Endothelial cell of umbilical vein (primary cell): ENCODE measurements at regions not wholly inside any gene's neighbourhood (a gene's known extent, or its start where the extent isn't known, plus 50 kb on each side); places are given as distances from the start of the nearest gene placed in this dataset.

Experiments
- BruUV-seq: library from RNA; stranded (reverse); fragments of 400-500 nt; replicated peaks from 2 replicates; lab custom pipeline; 2021; lab: Mats Ljungman, UMichigan
- CTCF ChIA-PET: fragments of 300-600, 350-600 bp; sonication (Branson Sonifier 250); formaldehyde crosslinking; loops from one replicate; lab custom pipeline; 2021; ENCODE audit warnings: antibody characterized with exemption, inconsistent platforms; lab: Charles Lee
- POLR2A ChIA-PET: fragments of 300-600, 350-600 bp; sonication (Branson Sonifier 250); formaldehyde crosslinking; loops from one replicate; lab custom pipeline; 2021; ENCODE audit warnings: antibody characterized with exemption, inconsistent platforms; lab: Charles Lee
- DNase-seq: peaks from one replicate; pipeline ENCODE4 v3.0.0-alpha.2; 2011; ENCODE audit warnings: low read depth, low spot score
- FAIRE-seq: peaks from 2 replicates; lab custom pipeline; 2011; peaks lifted over from hg19 to GRCh38; lab: Jason Lieb, UNC
- H2AFZ ChIP-seq: 2 replicates; pipeline ENCODE4 v1.6.0; 2012; ENCODE audit warnings: low read depth, low read length, control low read depth, inconsistent platforms
- H3K27ac ChIP-seq: 2 replicates; pipeline ENCODE4 v1.5.1; 2011; ENCODE audit warnings: low read depth, mild to moderate bottlenecking, control low read depth, low read length, moderate library complexity; ENCODE audit not compliant: insufficient read depth
- H3K27me3 ChIP-seq, 2 experiments: 2 replicates each; pipeline versions ENCODE4 v1.6.0 to v1.6.1; 2011; ENCODE audit warnings: low read length in 2 of 2, mixed read lengths in 1 of 2; ENCODE audit not compliant: control insufficient read depth in 2 of 2, insufficient read depth in 2 of 2
- H3K36me3 ChIP-seq, 2 experiments: 2 replicates in 1 of 2; 3 replicates in 1 of 2; pipeline ENCODE4 v1.5.1; 2011; ENCODE audit warnings: low read length in 2 of 2, mild to moderate bottlenecking in 1 of 2, moderate library complexity in 1 of 2; ENCODE audit not compliant: control insufficient read depth in 2 of 2, insufficient read depth in 2 of 2; ENCODE audit errors: extremely low read depth in 1 of 2
- H3K4me1 ChIP-seq: 3 replicates; pipeline ENCODE4 v1.5.1; 2011; ENCODE audit warnings: mild to moderate bottlenecking, low read length; ENCODE audit not compliant: control insufficient read depth, insufficient read depth; ENCODE audit errors: extremely low read depth
- H3K4me2 ChIP-seq: 2 replicates; pipeline ENCODE4 v1.6.1; 2011; ENCODE audit warnings: low read length, control low read depth, mixed read lengths; ENCODE audit not compliant: insufficient read depth
- H3K4me3 ChIP-seq, 3 experiments: fragments of 200-600 bp in 1 of 3; sonication (generic), shearing (Covaris generic) in 1 of 3; replicated peaks in 1 of 3; 2 replicates each; pipeline ENCODE4 v1.5.1; 2011 to 2016; ENCODE audit warnings: control low read depth in 3 of 3, low read length in 3 of 3, mild to moderate bottlenecking in 2 of 3, inconsistent platforms in 1 of 3, low read depth in 1 of 3, moderate library complexity in 1 of 3; ENCODE audit not compliant: insufficient read depth in 1 of 3
- H3K79me2 ChIP-seq: 2 replicates; pipeline ENCODE4 v1.6.0; 2012; ENCODE audit warnings: low read length, inconsistent platforms; ENCODE audit not compliant: control insufficient read depth, insufficient read depth
- H3K9ac ChIP-seq: replicated peaks from 2 replicates; pipeline ENCODE3; 2011; ENCODE audit warnings: low read length, control low read depth; ENCODE audit not compliant: insufficient read depth; ENCODE audit errors: extremely low read depth
- H3K9me1 ChIP-seq: replicated peaks from 3 replicates; pipeline ENCODE4 v1.6.0; 2011; ENCODE audit warnings: mild to moderate bottlenecking, low read length; ENCODE audit not compliant: control insufficient read depth, insufficient read depth; ENCODE audit errors: extremely low read depth
- H3K9me3 ChIP-seq: replicated peaks from 2 replicates; pipeline ENCODE4 v1.5.1; 2012; ENCODE audit warnings: low read length, inconsistent platforms; ENCODE audit not compliant: control insufficient read depth, insufficient read depth
- H4K20me1 ChIP-seq: replicated peaks from 2 replicates; pipeline ENCODE3; 2011; ENCODE audit warnings: mild to moderate bottlenecking, low read length; ENCODE audit not compliant: control insufficient read depth, insufficient read depth; ENCODE audit errors: extremely low read depth
- CTCF ChIP-seq, 2 donors: IDR thresholded peaks; 1 replicate in 1 of 2; 2 replicates in 1 of 2; pipeline ENCODE4 v1.5.1; 2011; ENCODE audit warnings: low read length in 2 of 2, mild to moderate bottlenecking in 2 of 2, moderate library complexity in 2 of 2, control low read depth in 1 of 2, inconsistent platforms in 1 of 2, low read depth in 1 of 2; ENCODE audit not compliant: insufficient read depth in 1 of 2; ENCODE audit errors: extremely low read depth in 1 of 2
- EZH2 ChIP-seq: IDR thresholded peaks from 2 replicates; pipeline ENCODE4 v1.6.1; 2012; ENCODE audit warnings: borderline replicate concordance, low read depth, mild to moderate bottlenecking, moderate library complexity, low read length, inconsistent platforms; ENCODE audit not compliant: severe bottlenecking
- GATA2 ChIP-seq: IDR thresholded peaks from 2 replicates; pipeline ENCODE4 v1.7.0; 2011; ENCODE audit warnings: low read depth, mild to moderate bottlenecking, moderate library complexity, mixed read lengths, low read length; ENCODE audit not compliant: insufficient read length, insufficient read depth
- MYC ChIP-seq: IDR thresholded peaks from one replicate; pipeline ENCODE4 v1.6.1; 2011; ENCODE audit warnings: mild to moderate bottlenecking, low read depth, low read length
- POLR2A ChIP-seq: IDR thresholded peaks from 2 replicates; pipeline ENCODE4 v1.6.1; 2012; ENCODE audit warnings: low read depth, mild to moderate bottlenecking, control low read depth, low read length
- POLR2AphosphoS5 ChIP-seq: IDR thresholded peaks from 2 replicates; pipeline ENCODE4 v1.6.1; 2012; ENCODE audit warnings: low read depth, mild to moderate bottlenecking, control low read depth, low read length, moderate library complexity; ENCODE audit not compliant: insufficient read depth
- dilution Hi-C: fragments of 300-500 bp; cut with MboI; formaldehyde crosslinking; loops from one replicate; pipeline ENCODE4 v1.15.0; 2019; ENCODE audit warnings: low sequenced_read_pairs; ENCODE audit not compliant: extremely low pct_ligation_motif_present
- intact Hi-C: fragments of 100-400 bp; cut with micrococcal nuclease; formaldehyde crosslinking; loops from one replicate; pipeline ENCODE4 v1.10.0; 2022
- TF ChIP-seq, protein P1 (sequence below): IDR thresholded peaks from 2 replicates; pipeline ENCODE4 v1.6.1; 2011; ENCODE audit not compliant: insufficient read depth, insufficient read length

GRCh38 chr1:94745742-94746141 lies 74.4 kb upstream of the SLC44A3 start:
- Histone ChIP-seq H3K4me1 (no peaks in the 10 kb centered on the region), H4K20me1 (no peaks in the 10 kb centered on the region), H3K36me3 (no peaks in the 10 kb centered on the region), H3K9ac (no peak overlapping the region), H3K9me3 (no peaks in the 10 kb centered on the region), H3K4me3 (no peak overlapping the region), H2AFZ (no peak overlapping the region), H3K9me1 (no peaks in the 10 kb centered on the region), H3K4me2 (no peak overlapping the region), H3K27ac (no peak overlapping the region), H3K27me3 (no peaks in the 10 kb centered on the region), H3K79me2 (no peaks in the 10 kb centered on the region)
- POLR2A ChIA-PET, result no interaction called here
- no TSS peak for BruUV-seq
- intact Hi-C loops (no loop called here), dilution Hi-C loops (no loop called here)
- no peak for FAIRE-seq
- DNase-seq, result no peak
- TF ChIP-seq CTCF (IDR thresholded peaks at IDR 0.05; ENCODE audit: extremely low read depth in 1 of 2, insufficient read depth in 1 of 2, low read depth in 1 of 2, low read length in 2 of 2), result no peak
- TF ChIP-seq POLR2AphosphoS5, result no peak
- no peak for TF ChIP-seq MYC
- TF ChIP-seq, protein P1, sequence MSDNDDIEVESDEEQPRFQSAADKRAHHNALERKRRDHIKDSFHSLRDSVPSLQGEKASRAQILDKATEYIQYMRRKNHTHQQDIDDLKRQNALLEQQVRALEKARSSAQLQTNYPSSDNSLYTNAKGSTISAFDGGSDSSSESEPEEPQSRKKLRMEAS, result no peak
- no peak for TF ChIP-seq GATA2
- TF ChIP-seq EZH2, result no peak
- TF ChIP-seq POLR2A, result no peak
- CTCF ChIA-PET, result no interaction called here
